ENCODE measurements at regions not wholly inside any gene's neighbourhood (a gene's known extent, or its start where the extent isn't known, plus 50 kb on each side); places are given as distances from the start of the nearest gene placed in this dataset.
"Not testable (repeated sequence)": the region's sequence is repeated elsewhere in the genome, so short reads cannot be mapped to it uniquely, and the experiment has no call there.

DNA sequence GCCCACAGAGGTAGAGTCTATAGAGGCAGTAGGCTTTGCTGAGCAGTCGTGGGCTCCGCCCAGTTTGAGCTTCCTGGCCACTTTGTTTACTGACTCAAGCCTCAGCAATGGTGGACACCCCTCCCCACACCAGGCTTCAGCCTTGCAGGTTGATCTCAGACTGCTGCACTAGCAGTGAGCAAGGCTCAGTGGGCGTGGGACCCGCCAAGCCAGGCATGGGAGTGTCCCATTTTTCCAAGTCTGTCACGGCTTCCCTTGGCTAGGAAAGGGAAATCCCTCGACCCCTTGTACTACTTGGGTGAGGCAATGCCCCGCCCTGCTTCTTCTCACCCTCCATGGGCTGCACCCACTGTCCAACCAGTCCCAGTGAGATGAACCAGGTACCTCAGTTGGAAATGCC lies 135.3 kb upstream of the NT5E start:
- Mint-ChIP-seq H3K4me3 (no peak overlapping the region), H3K9me3 (peaks cover 29% of the 10 kb centered on the region), H3K27ac (no peak overlapping the region), H3K27me3 (ENCODE audit: low read depth) (peaks cover 4% of the 10 kb centered on the region), H3K4me1 (no peaks in the 10 kb centered on the region), H3K36me3 (ENCODE audit: low read depth) (no peaks in the 10 kb centered on the region)
- TF ChIP-seq, protein P1, sequence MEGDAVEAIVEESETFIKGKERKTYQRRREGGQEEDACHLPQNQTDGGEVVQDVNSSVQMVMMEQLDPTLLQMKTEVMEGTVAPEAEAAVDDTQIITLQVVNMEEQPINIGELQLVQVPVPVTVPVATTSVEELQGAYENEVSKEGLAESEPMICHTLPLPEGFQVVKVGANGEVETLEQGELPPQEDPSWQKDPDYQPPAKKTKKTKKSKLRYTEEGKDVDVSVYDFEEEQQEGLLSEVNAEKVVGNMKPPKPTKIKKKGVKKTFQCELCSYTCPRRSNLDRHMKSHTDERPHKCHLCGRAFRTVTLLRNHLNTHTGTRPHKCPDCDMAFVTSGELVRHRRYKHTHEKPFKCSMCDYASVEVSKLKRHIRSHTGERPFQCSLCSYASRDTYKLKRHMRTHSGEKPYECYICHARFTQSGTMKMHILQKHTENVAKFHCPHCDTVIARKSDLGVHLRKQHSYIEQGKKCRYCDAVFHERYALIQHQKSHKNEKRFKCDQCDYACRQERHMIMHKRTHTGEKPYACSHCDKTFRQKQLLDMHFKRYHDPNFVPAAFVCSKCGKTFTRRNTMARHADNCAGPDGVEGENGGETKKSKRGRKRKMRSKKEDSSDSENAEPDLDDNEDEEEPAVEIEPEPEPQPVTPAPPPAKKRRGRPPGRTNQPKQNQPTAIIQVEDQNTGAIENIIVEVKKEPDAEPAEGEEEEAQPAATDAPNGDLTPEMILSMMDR (IDR thresholded peaks at IDR 0.05; ENCODE audit: unreplicated experiment in 3 of 3) = no peak

DNA sequence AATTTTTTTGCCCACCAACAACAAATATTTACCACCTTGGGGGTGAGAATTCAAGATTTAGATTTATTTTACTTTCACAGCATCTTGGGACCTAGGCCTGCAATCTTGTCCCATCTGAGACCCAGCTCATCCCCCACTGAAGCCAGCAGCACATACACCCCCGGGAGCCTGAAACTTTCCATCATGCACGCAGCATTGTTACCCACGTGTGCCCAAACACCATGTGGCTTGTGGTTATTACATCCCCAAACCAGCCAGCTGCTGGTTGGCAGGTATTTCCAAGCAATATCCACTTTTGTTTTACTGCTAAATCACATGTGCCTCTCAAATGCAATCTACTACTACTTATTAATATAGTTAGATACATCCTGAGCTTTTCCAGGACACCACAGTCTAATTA lies 149.3 kb upstream of the NT5E start:
- Mint-ChIP-seq H3K27ac (no peak overlapping the region), H3K27me3 (ENCODE audit: low read depth) (no peaks in the 10 kb centered on the region), H3K36me3 (ENCODE audit: low read depth) (no peaks in the 10 kb centered on the region), H3K4me1 (peaks cover 4% of the 10 kb centered on the region), H3K9me3 (peaks cover 9% of the 10 kb centered on the region), H3K4me3 (no peak overlapping the region)
- TF ChIP-seq, protein P1 (IDR thresholded peaks at IDR 0.05; ENCODE audit: unreplicated experiment in 3 of 3) = no peak

DNA sequence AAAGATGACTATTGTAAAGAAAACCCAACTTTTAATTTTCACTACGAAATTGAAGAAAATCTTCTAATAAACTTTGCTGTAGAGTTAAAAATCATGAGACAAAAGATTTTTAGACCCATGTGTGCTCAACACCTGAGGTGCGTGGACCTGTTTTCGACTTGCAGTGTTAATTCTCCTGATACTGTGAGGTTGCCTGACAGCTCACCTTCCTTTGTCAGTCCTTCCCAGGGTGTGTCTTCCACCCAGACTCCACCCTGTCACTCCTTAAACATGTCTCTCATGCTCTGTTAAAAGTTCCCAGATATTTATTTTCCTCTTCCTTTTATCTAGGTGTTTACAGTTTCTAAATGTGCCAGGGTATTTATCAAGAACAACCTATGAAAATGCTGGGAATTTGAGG lies 151.3 kb upstream of the NT5E start:
- TF ChIP-seq, protein P1 (IDR thresholded peaks at IDR 0.05; ENCODE audit: unreplicated experiment in 3 of 3) = no peak
- H3K27me3 Mint-ChIP-seq (ENCODE audit: low read depth) = no peaks in the 10 kb centered on the region
- H3K4me3 Mint-ChIP-seq = no peak overlapping the region
- peaks cover 6% of the 10 kb centered on the region for H3K4me1 Mint-ChIP-seq
- H3K9me3 Mint-ChIP-seq = no peaks in the 10 kb centered on the region
- H3K36me3 Mint-ChIP-seq (ENCODE audit: low read depth) = no peaks in the 10 kb centered on the region
- no peak overlapping the region for H3K27ac Mint-ChIP-seq

DNA sequence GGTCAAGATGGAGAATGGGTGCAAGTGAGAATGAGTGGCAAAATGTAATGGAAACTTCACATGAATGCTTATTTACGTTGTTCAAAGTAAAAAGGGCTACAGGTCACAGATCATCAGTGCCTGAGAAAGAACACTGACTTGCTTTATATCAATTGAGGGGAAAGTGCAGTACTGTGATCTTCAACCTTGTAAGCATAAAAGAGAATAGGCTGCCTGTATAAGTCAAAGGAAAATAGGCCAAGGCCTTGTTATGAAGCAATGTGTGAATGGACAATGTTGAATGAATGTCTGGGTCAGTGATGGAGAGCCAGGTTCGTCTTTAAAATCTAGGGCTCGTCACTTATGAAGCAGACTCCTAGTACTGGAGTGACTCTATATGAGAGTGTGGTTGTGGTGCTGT lies 158.6 kb upstream of the NT5E start:
- Mint-ChIP-seq H3K36me3 (ENCODE audit: low read depth) (no peaks in the 10 kb centered on the region), H3K9me3 (peaks cover 7% of the 10 kb centered on the region), H3K4me1 (peaks cover 6% of the 10 kb centered on the region), H3K4me3 (no peak overlapping the region), H3K27me3 (ENCODE audit: low read depth) (no peaks in the 10 kb centered on the region), H3K27ac (no peak overlapping the region)
- TF ChIP-seq, protein P1 (IDR thresholded peaks at IDR 0.05; ENCODE audit: unreplicated experiment in 3 of 3) = no peak

DNA sequence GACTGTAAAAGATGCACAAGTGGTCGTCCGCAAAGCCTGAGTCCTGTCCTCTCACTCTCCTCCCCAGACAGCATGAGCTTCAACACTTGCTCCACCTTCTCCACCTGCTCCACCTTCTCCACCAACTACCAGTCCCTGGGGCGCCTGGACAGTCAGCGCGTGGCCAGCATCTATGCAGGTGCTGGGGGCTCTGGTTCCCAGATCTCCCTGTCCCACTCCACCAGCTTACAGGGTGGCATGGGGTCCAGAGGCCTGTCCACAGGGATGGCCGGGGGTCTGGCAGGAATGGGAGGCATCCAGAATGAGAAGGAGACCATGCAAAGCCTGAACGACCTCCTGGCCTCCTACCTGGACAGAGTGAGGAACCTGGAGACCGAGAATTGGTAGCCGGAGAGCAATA lies 162.2 kb upstream of the NT5E start:
- Mint-ChIP-seq H3K4me1 (no peaks in the 10 kb centered on the region), H3K9me3 (peaks cover 7% of the 10 kb centered on the region), H3K27ac (no peak overlapping the region), H3K27me3 (ENCODE audit: low read depth) (no peaks in the 10 kb centered on the region), H3K4me3 (no peak overlapping the region), H3K36me3 (ENCODE audit: low read depth) (no peaks in the 10 kb centered on the region)
- TF ChIP-seq, protein P1 (IDR thresholded peaks at IDR 0.05; ENCODE audit: unreplicated experiment in 3 of 3) = no peak

DNA sequence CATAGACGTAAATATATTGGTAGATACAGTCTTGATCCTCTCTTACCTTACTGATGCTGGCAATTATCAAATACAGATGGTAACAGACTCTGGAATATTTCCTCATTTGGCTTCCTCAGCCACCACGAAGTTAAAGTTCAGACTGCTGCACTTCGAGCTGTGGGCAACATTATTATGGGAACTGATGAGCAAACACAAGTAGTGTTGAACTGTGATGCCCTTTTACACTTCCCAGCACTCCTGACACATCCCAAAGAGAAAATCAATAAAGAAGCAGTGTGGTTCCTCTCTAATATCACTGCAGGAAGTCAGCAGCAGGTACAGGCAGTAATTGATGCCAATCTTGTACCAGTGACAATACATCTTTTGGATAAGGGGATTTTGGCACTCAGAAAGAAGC lies 162.7 kb upstream of the NT5E start:
- peaks cover 7% of the 10 kb centered on the region for H3K9me3 Mint-ChIP-seq
- H3K4me1 Mint-ChIP-seq = no peaks in the 10 kb centered on the region
- H3K36me3 Mint-ChIP-seq (ENCODE audit: low read depth) = no peaks in the 10 kb centered on the region
- H3K27ac Mint-ChIP-seq = no peak overlapping the region
- no peaks in the 10 kb centered on the region for H3K27me3 Mint-ChIP-seq (ENCODE audit: low read depth)
- no peak overlapping the region for H3K4me3 Mint-ChIP-seq
- TF ChIP-seq, protein P1 (IDR thresholded peaks at IDR 0.05; ENCODE audit: unreplicated experiment in 3 of 3) = no peak

DNA sequence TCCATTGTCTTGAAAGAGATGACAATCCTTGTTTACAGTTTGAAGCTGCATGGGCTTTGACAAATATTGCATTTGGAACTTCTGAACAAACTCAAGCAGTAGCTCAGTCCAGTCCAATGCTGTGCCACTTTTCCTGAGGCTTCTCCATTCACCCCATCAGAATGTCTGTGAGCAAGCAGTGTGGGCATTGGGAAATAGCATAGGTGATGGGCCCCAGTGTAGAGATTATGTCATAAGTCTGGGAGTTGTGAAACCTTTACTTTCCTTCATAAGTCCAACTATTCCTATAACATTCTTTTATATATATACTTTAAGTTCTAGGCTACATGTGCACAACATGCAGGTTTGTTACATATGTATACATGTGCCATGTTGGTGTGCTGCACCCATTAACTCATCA lies 163.4 kb upstream of the NT5E start:
- H3K9me3 Mint-ChIP-seq; H3K4me3 Mint-ChIP-seq; H3K4me1 Mint-ChIP-seq; H3K27ac Mint-ChIP-seq; H3K36me3 Mint-ChIP-seq (ENCODE audit: low read depth); H3K27me3 Mint-ChIP-seq (ENCODE audit: low read depth): not testable (repeated sequence)

Measured in nephron (organoid).